ENCODE measurements at regions not wholly inside any gene's neighbourhood (a gene's known extent, or its start where the extent isn't known, plus 50 kb on each side); places are given as distances from the start of the nearest gene placed in this dataset.

- ChIA-PET POLR2A (no interaction called here), CTCF (ENCODE audit: low intra/inter-chr PET ratio) (no interaction called here)
- Histone ChIP-seq H3K27me3 (ENCODE audit: control insufficient read depth in 2 of 2, insufficient read depth in 2 of 2, low read length in 2 of 2) (no peaks in the 10 kb centered on the region), H3K4me1 (replicated peaks in 1 of 2; ENCODE audit: control insufficient read depth in 2 of 2, insufficient read depth in 2 of 2, low read length in 2 of 2) (no peaks in the 10 kb centered on the region), H3K4me2 (ENCODE audit: insufficient read depth, low read length) (no peak overlapping the region), H4K20me1 (replicated peaks; ENCODE audit: control insufficient read depth, insufficient read depth, low read length) (no peaks in the 10 kb centered on the region), H3K79me2 (ENCODE audit: control insufficient read depth, insufficient read depth, low read length) (no peaks in the 10 kb centered on the region), H3K9me3 (replicated peaks; ENCODE audit: control insufficient read depth, insufficient read depth, low read depth, low read length) (no peaks in the 10 kb centered on the region), H3K9me1 (ENCODE audit: control insufficient read depth, insufficient read depth, low read length) (no peaks in the 10 kb centered on the region), H3K9ac (ENCODE audit: insufficient read depth in 1 of 2, low read depth in 2 of 2, low read length in 2 of 2) (no peak overlapping the region), H2AFZ (ENCODE audit: low read depth, low read length) (no peak overlapping the region), H3K27ac (ENCODE audit: extremely low read depth, low read depth, low read length) (no peak overlapping the region), H3K4me3 (no peak overlapping the region), H3K36me3 (ENCODE audit: control insufficient read depth, insufficient read depth, low read length) (no peaks in the 10 kb centered on the region)
- no peak for ATAC-seq
- in situ Hi-C loops (cut with MboI): no loop called here
- BruUV-seq (replicated peaks): no TSS peak
- TF ChIP-seq NUFIP1 (IDR thresholded peaks at IDR 0.05; ENCODE audit: partially characterized antibody) (no peak), THAP7 (CRISPR knock-in tag; IDR thresholded peaks at IDR 0.05) (no peak), ZC3H11A (IDR thresholded peaks at IDR 0.05; ENCODE audit: low read depth, low read length) (no peak), SLC30A9 (CRISPR knock-in tag; IDR thresholded peaks at IDR 0.05) (no peak), CTCF (IDR thresholded peaks at IDR 0.05 in 2 of 3, conservative IDR thresholded peaks at IDR 0.05 in 1 of 3; ENCODE audit: insufficient read depth in 2 of 3, low read depth in 1 of 3, low read length in 3 of 3) (no peak), MCM7 (IDR thresholded peaks at IDR 0.05) (no peak), NFYB (IDR thresholded peaks at IDR 0.05; ENCODE audit: extremely low read depth, insufficient read length) (no peak), HBP1 (CRISPR knock-in tag; IDR thresholded peaks at IDR 0.05) (no peak), EHMT2 (IDR thresholded peaks at IDR 0.05) (no peak), RBM34 (IDR thresholded peaks at IDR 0.05; ENCODE audit: borderline replicate concordance, insufficient read depth, low read length) (no peak), MLX (CRISPR knock-in tag; conservative IDR thresholded peaks at IDR 0.05) (no peak), HNRNPL (IDR thresholded peaks at IDR 0.05; ENCODE audit: low read depth, low read length) (no peak), TFE3 (CRISPR knock-in tag; IDR thresholded peaks at IDR 0.05) (no peak), SP1 (CRISPR knock-in tag; IDR thresholded peaks at IDR 0.05) (no peak), ZFP30 (CRISPR knock-in tag; IDR thresholded peaks at IDR 0.05; ENCODE audit: borderline replicate concordance) (no peak), ZNF785 (CRISPR knock-in tag; IDR thresholded peaks at IDR 0.05) (no peak)
- no peak for FAIRE-seq
- WGBS (ENCODE audit: insufficient coverage, low coverage, missing lambda C conversion rate): 4% methylated on average over 4 of the region's 4 CpGs
- intact Hi-C loops (cut with micrococcal nuclease): no loop called here
- no peak for DNase-seq (ENCODE audit: extremely low read depth in 1 of 4, low spot score in 3 of 4)
Observed at GRCh38 chr15:61282661-61283060, 53.6 kb upstream of the RORA start.

All from K562 (cell line).